K562 (cell line): ENCODE measurements at regions not wholly inside any gene's neighbourhood (a gene's known extent, or its start where the extent isn't known, plus 50 kb on each side); places are given as distances from the start of the nearest gene placed in this dataset.

Experiments used
- ATAC-seq: fragments of 200-7000 bp; cut with Tn5 transposase; 3 replicates; pipeline ENCODE4 v1.9.1; 2020; ENCODE audit warnings: moderate library complexity
- BruUV-seq: library from RNA; stranded (reverse); fragments of 400-500 nt; replicated peaks from 2 replicates; lab custom pipeline; 2021; lab: Mats Ljungman, UMichigan
- CTCF ChIA-PET: fragments of 300-600 bp; formaldehyde crosslinking; extraction: SDS; loops from one replicate; lab custom pipeline; 2021; ENCODE audit warnings: low intra/inter-chr PET ratio; lab: Yijun Ruan, JAX
- POLR2A ChIA-PET: fragments of 300-600, 350-650 bp; sonication (Branson Sonifier 250); formaldehyde crosslinking; extraction: SDS; loops from one replicate; lab custom pipeline; 2021; ENCODE audit warnings: antibody characterized with exemption, inconsistent platforms; lab: Yijun Ruan, JAX
- DNase-seq, 4 experiments: peaks; one replicate each; pipeline versions ENCODE4 v3.0.0 to v3.0.0-alpha.2; 2011 to 2018; ENCODE audit warnings: low spot score in 3 of 4, mixed read lengths in 3 of 4; ENCODE audit errors: extremely low read depth in 1 of 4
- FAIRE-seq: peaks from 2 replicates; lab custom pipeline; 2011; peaks lifted over from hg19 to GRCh38; lab: Jason Lieb, UNC
- H2AFZ ChIP-seq: 2 replicates; pipeline ENCODE4 v1.6.0; 2011; ENCODE audit warnings: low read depth, low read length, control low read depth, inconsistent platforms
- H3K27ac ChIP-seq: fragments of 200-600 bp; 3 replicates; pipeline ENCODE4 v1.8.0; 2011; ENCODE audit warnings: low read depth, mild to moderate bottlenecking, control low read depth, inconsistent platforms, low read length, moderate library complexity, mixed read lengths; ENCODE audit errors: extremely low read depth
- H3K27me3 ChIP-seq, 2 experiments: fragments of 300-600 bp in 1 of 2; 2 replicates in 1 of 2; 3 replicates in 1 of 2; pipeline versions ENCODE4 v1.6.0 to v1.8.0; 2011; ENCODE audit warnings: inconsistent platforms in 2 of 2, low read length in 2 of 2, mild to moderate bottlenecking in 1 of 2, mixed read lengths in 1 of 2, moderate library complexity in 1 of 2; ENCODE audit not compliant: control insufficient read depth in 2 of 2, insufficient read depth in 2 of 2
- H3K36me3 ChIP-seq: fragments of 300-600 bp; 3 replicates; pipeline ENCODE4 v1.8.0; 2011; ENCODE audit warnings: mild to moderate bottlenecking, low read length, inconsistent platforms; ENCODE audit not compliant: control insufficient read depth, insufficient read depth
- H3K4me1 ChIP-seq, 2 experiments: fragments of 200-600 bp in 1 of 2; replicated peaks in 1 of 2; 2 replicates in 1 of 2; 3 replicates in 1 of 2; pipeline versions ENCODE4 v1.5.1 to v1.8.0; 2011; ENCODE audit warnings: inconsistent platforms in 2 of 2, low read length in 2 of 2, mild to moderate bottlenecking in 1 of 2, mixed read lengths in 1 of 2, moderate library complexity in 1 of 2; ENCODE audit not compliant: control insufficient read depth in 2 of 2, insufficient read depth in 2 of 2
- H3K4me2 ChIP-seq: 2 replicates; pipeline ENCODE4 v1.6.1; 2011; ENCODE audit warnings: low read length, control low read depth, inconsistent platforms, mixed read lengths; ENCODE audit not compliant: insufficient read depth
- H3K4me3 ChIP-seq: fragments of 200-600 bp; sonication (generic), shearing (Covaris generic); 2 replicates; pipeline ENCODE4 v1.5.1; 2016; ENCODE audit warnings: control low read depth, inconsistent platforms
- H3K79me2 ChIP-seq: fragments of 200-600 bp; 3 replicates; pipeline ENCODE4 v1.8.0; 2011; ENCODE audit warnings: low read length, inconsistent platforms; ENCODE audit not compliant: control insufficient read depth, insufficient read depth
- H3K9ac ChIP-seq, 2 experiments: 2 replicates each; pipeline versions ENCODE4 v1.6.0 to v1.6.1; 2011; ENCODE audit warnings: low read depth in 2 of 2, low read length in 2 of 2, control low read depth in 1 of 2, inconsistent platforms in 1 of 2, mild to moderate bottlenecking in 1 of 2, mixed read lengths in 1 of 2; ENCODE audit not compliant: insufficient read depth in 1 of 2
- H3K9me1 ChIP-seq: one replicate; pipeline ENCODE4 v1.6.0; 2011; ENCODE audit warnings: inconsistent platforms, mild to moderate bottlenecking, low read length, moderate library complexity; ENCODE audit not compliant: control insufficient read depth, insufficient read depth
- H3K9me3 ChIP-seq: replicated peaks from 2 replicates; pipeline ENCODE4 v1.5.1; 2011; ENCODE audit warnings: low read depth, low read length, inconsistent platforms; ENCODE audit not compliant: control insufficient read depth, insufficient read depth
- H4K20me1 ChIP-seq: replicated peaks from 2 replicates; pipeline ENCODE4 v1.6.1; 2011; ENCODE audit warnings: low read length, inconsistent platforms, mixed read lengths; ENCODE audit not compliant: control insufficient read depth, insufficient read depth
- ARID2 ChIP-seq: fragments of 450-650 bp; IDR thresholded peaks from 2 replicates; pipeline ENCODE4 v1.6.1; 2017; ENCODE audit warnings: antibody characterized with exemption, mild to moderate bottlenecking
- BRD9 ChIP-seq: fragments of 450-650 bp; IDR thresholded peaks from 2 replicates; pipeline ENCODE4 v1.6.1; 2018; ENCODE audit warnings: low read depth; ENCODE audit not compliant: partially characterized antibody
- CGGBP1 ChIP-seq: fragments of 250-450 bp; sonication (Bioruptor Pico); IDR thresholded peaks from 2 replicates; pipeline ENCODE4 v1.9.0; 2021; ENCODE audit warnings: mild to moderate bottlenecking
- CREM ChIP-seq: IDR thresholded peaks from 2 replicates; pipeline ENCODE4 v1.6.1; 2014; ENCODE audit warnings: antibody characterized with exemption, low read depth
- E2F3 ChIP-seq: fragments of 250-450 bp; sonication (Bioruptor Pico); IDR thresholded peaks from 2 replicates; pipeline ENCODE4 v1.4.0; 2020; ENCODE audit warnings: mild to moderate bottlenecking
- HCFC1 ChIP-seq: IDR thresholded peaks from 2 replicates; pipeline ENCODE4 v1.6.1; 2012; ENCODE audit warnings: low read depth, low read length, improper control_type of control experiment
- MAFF ChIP-seq: IDR thresholded peaks from 2 replicates; pipeline ENCODE4 v1.6.1; 2012; ENCODE audit warnings: low read length, improper control_type of control experiment
- NR2C2 ChIP-seq, 2 experiments: fragments of 200-800 bp in 1 of 2; sonication (Bioruptor generic) in 1 of 2; sonication (generic) in 1 of 2; formaldehyde crosslinking in 1 of 2; IDR thresholded peaks; 2 replicates each; pipeline versions ENCODE4 v1.6.1 to v1.8.0; 2016 to 2022; ENCODE audit warnings: mild to moderate bottlenecking in 1 of 2, missing compliant biosample characterization in 1 of 2, missing genetic modification characterization in 1 of 2, missing genetic modification reagents in 1 of 2
- PTRF ChIP-seq: fragments of 450-650 bp; IDR thresholded peaks from 2 replicates; pipeline ENCODE4 v1.6.1; 2016; ENCODE audit warnings: mild to moderate bottlenecking, missing genetic modification characterization, missing compliant biosample characterization
- SMAD4 ChIP-seq: fragments of 250-450 bp; sonication (Bioruptor Pico); conservative IDR thresholded peaks from 2 replicates; pipeline ENCODE4 v1.8.0; 2021; ENCODE audit warnings: inconsistent platforms, mild to moderate bottlenecking, moderate library complexity
- TRIM28 ChIP-seq: fragments of 450-650 bp; IDR thresholded peaks from 2 replicates; pipeline ENCODE4 v1.6.1; 2017
- TSC22D4 ChIP-seq: fragments of 450-650 bp; IDR thresholded peaks from 2 replicates; pipeline ENCODE4 v1.6.1; 2016; ENCODE audit warnings: missing genetic modification characterization, missing biosample characterization, control low read depth
- ZNF23 ChIP-seq: fragments of 250-450 bp; sonication (Bioruptor Pico); IDR thresholded peaks from 2 replicates; pipeline ENCODE4 v1.4.0; 2020; ENCODE audit warnings: mild to moderate bottlenecking
- WGBS: fragments of 100-300 bp; shearing (Covaris generic); methylation state at CpG from one replicate; pipeline ENCODE4 v1.1.6; 2016; ENCODE audit warnings: low coverage, mixed read lengths; ENCODE audit not compliant: insufficient coverage; ENCODE audit errors: missing lambda C conversion rate; 5-methylcytosine and 5-hydroxymethylcytosine counted together
- in situ Hi-C: fragments of 300-500 bp; cut with MboI; formaldehyde crosslinking; loops from 4 replicates; pipeline ENCODE4 v1.15.0; 2018; ENCODE audit warnings: inconsistent platforms, mixed read lengths
- intact Hi-C: fragments of 100-400 bp; cut with micrococcal nuclease; formaldehyde crosslinking; loops from 2 replicates; pipeline ENCODE4 v1.14.2; 2022

DNA sequence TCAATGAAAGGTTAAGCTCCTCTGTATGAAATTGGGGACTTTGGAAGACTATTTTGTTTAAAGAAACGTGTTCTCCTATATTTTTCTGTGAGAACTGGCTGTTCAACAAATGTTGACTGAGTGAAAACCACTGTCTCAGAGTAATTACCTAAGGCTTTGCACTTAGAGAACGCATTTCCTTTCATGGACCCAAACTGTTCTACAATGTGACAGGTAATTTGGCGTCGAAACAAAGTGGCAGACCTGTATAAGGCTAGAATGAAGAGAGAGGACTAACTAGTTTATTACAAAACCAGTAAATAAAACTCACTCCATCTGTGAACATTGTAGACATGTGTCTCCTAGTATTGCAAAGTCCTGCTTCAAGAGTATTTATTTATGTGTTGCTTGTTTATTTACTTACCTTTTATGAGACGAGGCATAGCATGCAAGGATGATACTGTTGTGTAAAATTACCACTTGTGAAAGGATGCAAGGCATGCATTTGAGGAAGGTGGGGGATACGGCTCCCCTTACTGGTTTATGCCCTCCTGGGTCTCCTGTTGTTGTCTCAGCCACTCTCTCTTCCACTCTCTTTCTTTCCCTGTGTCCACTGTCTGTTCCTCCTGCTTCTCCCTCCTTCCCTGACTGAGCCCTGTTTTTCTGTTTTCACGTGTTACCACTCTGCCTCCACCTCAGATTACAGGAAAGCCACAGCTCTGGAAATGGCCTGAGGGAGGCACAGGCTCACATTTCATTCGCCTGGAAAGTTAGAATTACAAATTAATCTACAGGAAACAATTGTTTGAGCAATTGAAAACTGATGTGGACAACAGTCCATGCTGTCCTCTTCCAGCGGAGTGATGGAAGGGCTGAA is 444.0 kb upstream of the ZNF608 start:
- no peak for DNase-seq
- 0% methylated on average over 9 of the region's 9 CpGs for WGBS
- no peak for FAIRE-seq
- no peaks in the 10 kb centered on the region for H3K4me1 ChIP-seq
- H3K79me2 ChIP-seq = no peaks in the 10 kb centered on the region
- ChIA-PET POLR2A (no interaction called here), CTCF (no interaction called here)
- H3K4me3 ChIP-seq = no peak overlapping the region
- H4K20me1 ChIP-seq = no peaks in the 10 kb centered on the region
- no peak overlapping the region for H3K9ac ChIP-seq
- TF ChIP-seq HCFC1 (no peak), ZNF23 (CRISPR knock-in tag) (no peak), TRIM28 (no peak), CREM (no peak), PTRF (tag) (no peak), BRD9 (no peak), MAFF (no peak), CGGBP1 (no peak), ARID2 (no peak), SMAD4 (CRISPR knock-in tag) (no peak), E2F3 (CRISPR knock-in tag) (no peak), TSC22D4 (tag) (no peak), NR2C2 (CRISPR knock-in tag; IDR thresholded peaks at IDR 0.05) (no peak), NR2C2 (tag; IDR thresholded peaks at IDR 0.05) (no peak)
- intact Hi-C loops = no loop called here
- no peaks in the 10 kb centered on the region for H3K9me1 ChIP-seq
- H3K9me3 ChIP-seq = no peaks in the 10 kb centered on the region
- no peaks in the 10 kb centered on the region for H3K27me3 ChIP-seq
- no peak overlapping the region for H3K27ac ChIP-seq
- in situ Hi-C loops = no loop called here
- no peak overlapping the region for H2AFZ ChIP-seq
- no peaks in the 10 kb centered on the region for H3K36me3 ChIP-seq
- no TSS peak for BruUV-seq
- ATAC-seq = no peak
- no peak overlapping the region for H3K4me2 ChIP-seq
